ENCODE measurements at regions not wholly inside any gene's neighbourhood (a gene's known extent, or its start where the extent isn't known, plus 50 kb on each side); places are given as distances from the start of the nearest gene placed in this dataset.

DNA sequence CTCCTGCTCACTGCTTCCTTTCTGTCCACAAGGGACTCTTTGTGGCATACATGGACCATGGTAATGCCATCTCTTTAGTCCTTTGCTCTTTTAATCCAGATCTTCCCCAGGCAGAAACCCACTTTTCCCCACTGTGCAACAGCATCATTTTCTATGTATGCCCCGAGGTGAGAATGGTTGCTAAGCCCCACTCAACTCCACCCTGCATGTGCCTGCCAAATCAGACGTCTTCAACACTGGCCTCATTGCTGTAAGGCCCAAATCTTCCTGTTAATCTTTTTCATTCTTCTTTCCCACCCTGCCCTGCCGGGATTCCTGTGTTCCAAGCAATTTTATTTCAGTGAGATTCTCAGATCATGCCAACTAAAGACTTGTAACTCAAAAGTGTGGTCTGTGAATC, 328.4 kb downstream of the PAX3 start:
- TF ChIP-seq, protein P1, sequence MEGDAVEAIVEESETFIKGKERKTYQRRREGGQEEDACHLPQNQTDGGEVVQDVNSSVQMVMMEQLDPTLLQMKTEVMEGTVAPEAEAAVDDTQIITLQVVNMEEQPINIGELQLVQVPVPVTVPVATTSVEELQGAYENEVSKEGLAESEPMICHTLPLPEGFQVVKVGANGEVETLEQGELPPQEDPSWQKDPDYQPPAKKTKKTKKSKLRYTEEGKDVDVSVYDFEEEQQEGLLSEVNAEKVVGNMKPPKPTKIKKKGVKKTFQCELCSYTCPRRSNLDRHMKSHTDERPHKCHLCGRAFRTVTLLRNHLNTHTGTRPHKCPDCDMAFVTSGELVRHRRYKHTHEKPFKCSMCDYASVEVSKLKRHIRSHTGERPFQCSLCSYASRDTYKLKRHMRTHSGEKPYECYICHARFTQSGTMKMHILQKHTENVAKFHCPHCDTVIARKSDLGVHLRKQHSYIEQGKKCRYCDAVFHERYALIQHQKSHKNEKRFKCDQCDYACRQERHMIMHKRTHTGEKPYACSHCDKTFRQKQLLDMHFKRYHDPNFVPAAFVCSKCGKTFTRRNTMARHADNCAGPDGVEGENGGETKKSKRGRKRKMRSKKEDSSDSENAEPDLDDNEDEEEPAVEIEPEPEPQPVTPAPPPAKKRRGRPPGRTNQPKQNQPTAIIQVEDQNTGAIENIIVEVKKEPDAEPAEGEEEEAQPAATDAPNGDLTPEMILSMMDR (IDR thresholded peaks at IDR 0.05): no peak
- TF ChIP-seq TAF1 (IDR thresholded peaks at IDR 0.05; ENCODE audit: borderline replicate concordance, low read depth, low read length) (no peak), GABPA (IDR thresholded peaks at IDR 0.05; ENCODE audit: low read depth) (no peak), POLR2AphosphoS5 (IDR thresholded peaks at IDR 0.05; ENCODE audit: low read depth, low read length) (no peak), EZH2phosphoT487 (IDR thresholded peaks at IDR 0.05; ENCODE audit: borderline replicate concordance, low read depth) (no peak), EP300 (IDR thresholded peaks at IDR 0.05; ENCODE audit: borderline replicate concordance in 1 of 2, low read depth in 1 of 2, low read length in 1 of 2) (no peak), MXI1 (IDR thresholded peaks at IDR 0.05; ENCODE audit: low read depth, low read length) (no peak), TEAD4 (IDR thresholded peaks at IDR 0.05; ENCODE audit: borderline replicate concordance, insufficient read depth) (no peak), MAX (IDR thresholded peaks at IDR 0.05; ENCODE audit: low read depth) (no peak)
- TF ChIP-seq, protein P2, sequence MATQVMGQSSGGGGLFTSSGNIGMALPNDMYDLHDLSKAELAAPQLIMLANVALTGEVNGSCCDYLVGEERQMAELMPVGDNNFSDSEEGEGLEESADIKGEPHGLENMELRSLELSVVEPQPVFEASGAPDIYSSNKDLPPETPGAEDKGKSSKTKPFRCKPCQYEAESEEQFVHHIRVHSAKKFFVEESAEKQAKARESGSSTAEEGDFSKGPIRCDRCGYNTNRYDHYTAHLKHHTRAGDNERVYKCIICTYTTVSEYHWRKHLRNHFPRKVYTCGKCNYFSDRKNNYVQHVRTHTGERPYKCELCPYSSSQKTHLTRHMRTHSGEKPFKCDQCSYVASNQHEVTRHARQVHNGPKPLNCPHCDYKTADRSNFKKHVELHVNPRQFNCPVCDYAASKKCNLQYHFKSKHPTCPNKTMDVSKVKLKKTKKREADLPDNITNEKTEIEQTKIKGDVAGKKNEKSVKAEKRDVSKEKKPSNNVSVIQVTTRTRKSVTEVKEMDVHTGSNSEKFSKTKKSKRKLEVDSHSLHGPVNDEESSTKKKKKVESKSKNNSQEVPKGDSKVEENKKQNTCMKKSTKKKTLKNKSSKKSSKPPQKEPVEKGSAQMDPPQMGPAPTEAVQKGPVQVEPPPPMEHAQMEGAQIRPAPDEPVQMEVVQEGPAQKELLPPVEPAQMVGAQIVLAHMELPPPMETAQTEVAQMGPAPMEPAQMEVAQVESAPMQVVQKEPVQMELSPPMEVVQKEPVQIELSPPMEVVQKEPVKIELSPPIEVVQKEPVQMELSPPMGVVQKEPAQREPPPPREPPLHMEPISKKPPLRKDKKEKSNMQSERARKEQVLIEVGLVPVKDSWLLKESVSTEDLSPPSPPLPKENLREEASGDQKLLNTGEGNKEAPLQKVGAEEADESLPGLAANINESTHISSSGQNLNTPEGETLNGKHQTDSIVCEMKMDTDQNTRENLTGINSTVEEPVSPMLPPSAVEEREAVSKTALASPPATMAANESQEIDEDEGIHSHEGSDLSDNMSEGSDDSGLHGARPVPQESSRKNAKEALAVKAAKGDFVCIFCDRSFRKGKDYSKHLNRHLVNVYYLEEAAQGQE (IDR thresholded peaks at IDR 0.05; ENCODE audit: low read depth, low read length): no peak
